NCI-H2196 treated with DMSO at 0.1 percent for 48 hours (cell line): ENCODE measurements at regions not wholly inside any gene's neighbourhood (a gene's known extent, or its start where the extent isn't known, plus 50 kb on each side); places are given as distances from the start of the nearest gene placed in this dataset.

ENCODE experiments used
- DNase-seq: peaks from one replicate; lab custom pipeline; 2025; ENCODE audit not compliant: unreplicated experiment; lab: John Stamatoyannopoulos, UW

DNA sequence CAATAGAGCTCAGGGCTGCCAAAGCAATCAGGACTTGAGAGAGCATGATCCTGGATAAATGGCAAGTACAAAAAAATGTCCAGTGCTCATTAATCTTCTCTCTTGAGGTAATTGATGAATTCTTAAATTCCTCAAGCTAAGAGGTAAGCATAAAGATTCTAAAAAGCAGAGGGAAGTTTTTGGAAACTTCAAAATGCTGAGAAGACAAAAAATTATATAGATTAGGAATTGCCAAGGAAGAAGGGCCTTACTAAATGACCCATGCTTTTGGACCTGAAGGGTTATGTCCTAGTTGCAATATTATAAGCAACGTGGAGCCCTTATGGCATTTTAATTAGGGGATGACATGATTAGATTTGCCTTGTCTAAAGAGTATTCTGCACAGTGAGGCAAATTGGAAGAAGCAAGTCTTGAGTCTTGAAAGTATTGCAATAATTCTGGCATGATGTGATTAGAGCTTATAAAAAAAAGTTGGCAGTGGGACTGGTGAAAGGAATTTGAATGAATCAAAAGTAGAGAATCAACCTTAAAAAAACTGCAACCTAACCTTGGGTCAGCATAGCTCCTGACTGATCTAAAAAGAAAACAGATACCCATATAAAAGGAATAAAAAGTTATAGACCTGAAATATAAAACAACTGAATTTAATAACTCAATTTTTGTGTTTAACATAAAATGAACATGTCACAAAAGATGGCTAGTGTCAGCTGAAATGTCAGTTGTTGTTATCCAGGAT is 323.8 kb upstream of the ARRDC3 start:
- no peak for DNase-seq

- no peak for DNase-seq
Observed at GRCh38 chr5:91703128-91703527, 320.0 kb upstream of the ARRDC3 start.

- no peak for DNase-seq
Observed at GRCh38 chr5:91699429-91699828, 316.3 kb upstream of the ARRDC3 start.

DNA sequence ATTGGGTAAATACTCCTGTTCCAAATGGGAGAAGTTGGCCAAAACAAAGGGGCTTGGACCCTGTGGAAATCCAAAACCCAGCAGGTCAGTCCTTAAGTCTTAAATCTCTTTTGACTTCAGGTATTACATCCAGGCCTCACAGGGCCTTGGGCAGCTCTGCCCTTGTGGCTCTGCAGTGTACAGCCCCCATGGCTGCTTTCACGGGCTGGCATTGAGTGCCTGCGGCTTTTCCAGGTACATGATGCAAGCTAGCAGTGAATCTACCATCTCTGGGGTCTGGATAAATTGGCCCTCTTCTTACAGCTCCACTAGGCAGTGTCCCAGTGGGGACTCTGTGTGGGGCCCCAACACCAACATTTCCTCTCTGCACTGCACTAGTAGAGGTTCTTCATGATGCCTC is 308.5 kb upstream of the ARRDC3 start:
- no peak for DNase-seq

DNA sequence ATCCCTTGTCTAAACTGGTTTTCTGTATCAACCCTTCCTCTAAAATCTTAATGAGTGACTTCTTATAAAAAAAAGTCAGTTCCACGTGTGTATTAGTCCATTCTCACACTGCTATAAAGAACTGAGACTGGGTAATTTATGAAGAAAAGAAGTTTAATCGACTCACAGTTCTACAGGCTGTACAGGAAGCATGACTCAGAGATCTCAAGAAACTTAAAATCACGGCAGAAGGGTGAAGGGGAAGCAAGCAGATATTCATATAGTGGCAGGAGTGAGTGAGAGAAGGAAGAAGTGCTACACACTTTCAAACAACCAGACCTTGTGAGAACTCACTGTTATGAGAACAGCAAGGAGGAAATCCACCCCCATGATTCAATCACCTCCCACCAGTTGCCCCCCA is 307.8 kb upstream of the ARRDC3 start:
- no peak for DNase-seq

DNA sequence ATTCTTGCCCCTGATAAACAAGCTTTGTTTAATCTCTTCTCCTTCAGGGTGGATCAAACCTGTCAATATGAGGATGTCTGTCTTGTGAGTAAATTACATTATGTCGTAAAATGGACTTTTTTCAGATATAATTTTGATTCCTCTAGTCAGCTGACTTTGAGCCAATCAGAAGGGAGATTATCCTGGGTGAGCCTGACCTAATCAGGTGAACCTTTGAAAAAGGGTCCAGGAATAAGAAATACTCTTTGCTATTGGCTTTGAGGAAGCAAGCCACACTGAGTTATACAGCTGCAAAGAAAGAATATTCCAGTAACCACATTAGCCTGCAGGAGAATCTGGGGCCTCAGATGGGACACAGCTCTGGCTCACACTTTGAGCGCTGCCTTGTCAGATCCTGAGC is 304.3 kb upstream of the ARRDC3 start:
- DNase-seq, result no peak

GRCh38 chr5:91684625-91685024 is 301.5 kb upstream of the ARRDC3 start:
- DNase-seq, result no peak

- no peak for DNase-seq
Observed at GRCh38 chr5:91670563-91670962, 287.4 kb upstream of the ARRDC3 start.

GRCh38 chr5:91670122-91670521 is 287.0 kb upstream of the ARRDC3 start:
- no peak for DNase-seq

- no peak for DNase-seq
Observed at GRCh38 chr5:91668261-91668660, 285.1 kb upstream of the ARRDC3 start.

- no peak for DNase-seq
Observed at GRCh38 chr5:91652678-91653077, 269.6 kb upstream of the ARRDC3 start.

DNA sequence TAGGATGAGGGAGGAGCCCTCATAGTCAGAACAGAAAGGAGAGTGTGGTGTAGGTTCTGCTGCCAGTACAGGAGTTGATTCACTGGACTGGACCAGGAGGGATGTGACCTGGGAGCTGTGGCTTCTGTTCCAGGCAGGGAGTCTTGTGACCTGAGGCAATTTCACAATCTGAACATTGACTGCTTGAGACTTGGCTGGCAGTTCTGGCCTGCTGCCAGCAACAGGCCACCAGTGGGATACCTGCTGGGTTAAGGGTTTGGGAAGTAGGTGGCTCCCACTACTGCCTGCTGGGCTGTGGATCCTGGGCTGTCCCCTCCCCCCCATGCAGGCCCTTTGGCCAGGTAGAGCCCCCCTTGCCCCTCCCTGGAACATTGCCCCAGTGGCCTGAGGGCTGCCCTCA is 268.6 kb upstream of the ARRDC3 start:
- DNase-seq, result no peak

DNA sequence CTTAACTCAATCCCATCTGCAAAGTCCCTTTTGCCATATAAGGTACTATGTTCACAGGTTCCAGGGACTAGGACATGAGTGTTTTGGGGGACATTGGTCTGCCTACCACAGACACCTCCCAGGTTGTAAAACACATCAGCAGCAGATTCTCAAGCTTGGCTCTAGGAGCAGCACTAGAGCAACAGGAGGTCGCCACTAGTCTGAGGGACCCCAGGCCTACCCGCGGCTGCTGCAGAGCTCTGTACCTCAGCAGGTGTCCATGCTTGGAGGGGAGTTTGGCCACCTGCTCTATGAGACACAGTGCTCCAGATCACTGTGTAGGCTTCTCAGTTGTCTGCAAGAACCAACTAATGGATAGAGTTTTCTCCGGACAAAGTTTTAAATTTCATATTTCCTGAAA is 262.2 kb upstream of the ARRDC3 start:
- DNase-seq, result no peak

- DNase-seq, result no peak
Observed at GRCh38 chr5:91643797-91644196, 260.7 kb upstream of the ARRDC3 start.

DNA sequence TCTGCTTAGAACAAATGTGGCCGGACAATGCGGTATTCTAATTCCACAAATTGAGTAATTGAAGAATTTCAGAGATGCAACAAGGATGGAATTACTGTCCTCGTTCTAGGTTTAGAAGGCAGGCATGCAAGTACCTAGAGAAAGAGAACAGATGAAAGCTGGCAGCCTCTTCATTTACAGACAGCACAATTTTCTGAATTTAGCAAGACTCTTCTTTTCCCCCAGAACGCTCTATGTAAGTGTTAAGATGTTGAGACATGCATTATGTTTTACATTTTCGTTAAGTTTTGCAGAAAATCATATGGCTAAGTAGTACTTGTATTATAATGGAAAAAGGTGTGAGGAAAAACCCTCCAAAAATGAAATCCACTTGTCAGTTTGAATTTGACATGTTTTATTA is 259.5 kb upstream of the ARRDC3 start:
- no peak for DNase-seq

DNA sequence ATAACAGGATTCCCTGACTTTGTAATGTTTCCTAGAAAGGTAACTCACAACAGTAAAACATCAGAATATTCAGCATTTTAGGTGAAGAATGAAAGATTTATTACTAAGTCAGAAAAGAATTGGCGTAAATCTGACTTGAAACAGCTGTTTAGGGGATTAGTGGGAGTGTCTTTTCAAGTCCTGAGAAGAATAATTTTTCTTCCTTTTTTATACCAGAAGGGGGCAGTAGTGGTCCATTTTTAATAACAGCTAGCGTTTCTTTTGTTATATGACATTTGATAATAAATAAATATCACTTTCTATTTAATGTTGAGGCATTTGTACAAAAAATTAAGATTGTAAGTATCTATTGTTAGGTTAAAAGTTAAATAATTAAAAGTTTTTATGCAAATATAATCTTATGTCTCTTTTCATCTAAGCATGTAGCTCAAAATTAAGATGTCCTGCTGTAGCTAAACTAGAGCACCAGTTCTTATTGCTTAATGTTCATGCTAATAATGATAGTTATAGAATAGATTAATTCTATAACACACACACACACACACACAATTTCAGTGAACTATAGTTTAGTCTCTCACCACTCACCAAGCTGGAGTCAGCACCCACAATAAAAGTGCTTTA is 258.7 kb upstream of the ARRDC3 start:
- DNase-seq, result peak; percentile 9

- DNase-seq, result no peak
Observed at GRCh38 chr5:91639744-91640143, 256.6 kb upstream of the ARRDC3 start.

DNA sequence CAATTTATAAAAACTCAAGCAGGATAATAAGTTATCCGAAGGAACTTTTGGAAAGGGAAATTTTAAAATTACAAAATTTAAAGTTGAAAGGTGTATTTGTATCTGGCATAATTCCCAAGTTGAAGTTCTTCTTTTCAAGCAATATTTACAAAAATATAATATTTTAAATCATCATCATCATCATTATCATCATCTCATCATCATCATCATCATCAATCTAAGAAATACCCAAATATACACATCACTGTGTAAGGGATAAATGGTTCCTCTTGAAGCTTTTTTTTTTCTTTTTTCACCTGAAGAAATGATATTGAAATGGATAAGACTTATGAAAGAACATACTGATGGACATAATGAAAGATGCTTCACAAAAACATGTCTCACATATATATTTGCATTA is 254.9 kb upstream of the ARRDC3 start:
- no peak for DNase-seq

GRCh38 chr5:91635950-91636734 is 253.0 kb upstream of the ARRDC3 start:
- DNase-seq, result no peak

DNA sequence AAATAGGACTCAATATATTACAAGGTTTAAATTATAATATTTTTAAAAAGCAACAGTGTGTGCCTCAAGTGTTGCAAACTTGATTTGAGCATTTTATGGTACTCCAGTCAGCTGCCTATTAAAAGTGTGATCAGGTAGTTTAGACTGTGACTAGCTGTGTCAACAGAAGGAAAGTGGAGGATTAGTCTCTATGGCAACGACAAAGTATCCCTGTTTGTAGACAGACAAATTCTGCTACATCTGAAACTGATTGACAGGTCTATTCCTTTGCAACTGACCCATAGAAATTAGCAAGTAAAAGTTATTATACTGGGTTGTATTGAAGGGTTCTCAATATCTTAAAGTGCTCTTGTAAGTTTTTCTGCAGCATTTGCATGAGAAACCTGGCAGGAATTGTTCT is 249.8 kb upstream of the ARRDC3 start:
- DNase-seq, result no peak

GRCh38 chr5:91611746-91612145 is 228.6 kb upstream of the ARRDC3 start:
- DNase-seq, result no peak

DNA sequence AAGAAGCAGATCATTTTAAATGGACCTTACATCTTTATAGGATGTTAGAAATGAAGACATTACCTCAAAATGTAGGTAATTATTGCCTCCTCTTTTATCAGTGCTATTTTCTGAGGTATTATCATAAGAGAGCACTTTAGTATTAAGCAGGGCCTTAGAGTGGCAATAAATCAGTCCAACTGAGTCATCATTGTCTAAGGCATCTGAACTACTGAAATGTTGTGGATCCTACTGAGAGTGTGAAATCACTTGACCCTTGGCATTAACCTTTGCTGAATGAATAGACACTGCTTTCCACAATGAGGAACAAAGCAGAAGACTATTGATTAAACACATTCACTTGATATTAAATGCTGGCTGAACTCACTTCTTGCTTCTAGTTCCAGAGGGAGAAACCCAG is 224.6 kb upstream of the ARRDC3 start:
- DNase-seq, result no peak
